ENCODE measurements at regions not wholly inside any gene's neighbourhood (a gene's known extent, or its start where the extent isn't known, plus 50 kb on each side); places are given as distances from the start of the nearest gene placed in this dataset.

DNA sequence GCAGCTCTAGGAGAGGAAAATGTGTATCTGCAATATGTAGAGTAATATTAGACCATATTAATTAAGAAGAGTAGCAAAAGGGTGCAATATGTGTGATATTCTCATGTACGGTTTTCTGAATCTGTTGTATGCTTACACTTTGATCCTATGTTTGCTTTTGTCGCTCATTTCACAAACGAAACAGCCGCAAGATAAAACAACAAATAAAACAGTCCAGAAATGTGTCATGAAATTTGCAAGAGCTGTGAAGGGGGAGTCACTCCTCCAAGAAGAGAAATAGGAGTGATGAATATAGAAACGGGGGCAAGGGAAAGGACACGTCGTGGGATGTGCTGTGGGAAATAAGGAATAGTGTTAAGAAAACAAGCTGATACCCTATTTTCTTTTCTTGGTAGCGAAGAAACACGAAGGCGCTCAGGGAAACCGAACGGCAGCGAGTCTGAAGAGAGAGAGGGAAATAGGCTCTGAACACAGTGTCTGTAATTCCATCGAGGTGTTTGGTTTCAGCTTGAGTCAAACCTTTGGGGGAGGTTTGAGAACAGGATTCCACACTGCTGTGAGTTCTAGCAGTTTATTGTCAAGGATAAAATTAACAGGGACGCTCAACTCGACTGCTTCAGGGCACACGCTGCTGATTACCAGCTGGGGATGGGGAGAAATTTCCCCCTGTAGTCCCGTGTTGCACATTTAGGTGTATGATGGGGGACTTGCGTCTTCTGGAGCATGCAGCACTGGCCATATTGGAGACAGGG lies 595.6 kb upstream of the TENM3 start:
- no peak for DNase-seq

DNA sequence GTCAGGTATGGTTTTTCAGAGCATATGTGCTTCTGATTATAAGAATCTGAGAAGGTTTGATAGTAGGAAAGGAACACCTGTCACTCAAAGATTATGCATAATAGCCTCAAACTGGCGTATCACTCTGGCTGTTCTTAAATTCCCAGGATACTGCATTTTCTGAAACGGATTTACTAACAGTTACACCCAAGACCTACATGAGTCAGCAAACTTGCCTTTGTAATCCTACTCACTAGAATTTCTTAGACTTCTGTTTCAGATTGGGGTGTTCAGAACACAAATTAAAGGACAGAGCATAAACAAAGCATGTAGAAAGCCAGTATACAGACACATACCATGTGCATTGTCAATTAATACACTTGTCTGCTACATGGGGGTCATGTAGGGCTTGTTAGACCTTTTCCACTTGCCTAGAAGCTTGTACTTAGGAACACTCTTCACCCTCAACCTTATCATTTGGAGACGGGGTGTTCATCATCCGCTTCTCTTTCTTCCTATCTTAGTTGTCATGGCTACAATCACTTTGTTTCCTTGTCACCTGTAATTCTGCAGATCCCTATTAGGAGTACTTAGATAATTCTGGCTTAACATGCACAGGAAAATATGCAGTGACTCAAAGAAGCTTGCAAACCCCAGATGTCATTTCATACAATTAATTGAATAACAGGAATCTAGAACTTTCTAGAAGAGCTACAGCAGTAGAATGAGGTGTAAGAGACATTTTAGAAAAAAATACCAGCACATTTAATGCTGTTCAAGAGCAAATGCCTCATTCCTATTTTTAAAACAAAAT lies 593.0 kb upstream of the TENM3 start:
- DNase-seq = no peak

DNA sequence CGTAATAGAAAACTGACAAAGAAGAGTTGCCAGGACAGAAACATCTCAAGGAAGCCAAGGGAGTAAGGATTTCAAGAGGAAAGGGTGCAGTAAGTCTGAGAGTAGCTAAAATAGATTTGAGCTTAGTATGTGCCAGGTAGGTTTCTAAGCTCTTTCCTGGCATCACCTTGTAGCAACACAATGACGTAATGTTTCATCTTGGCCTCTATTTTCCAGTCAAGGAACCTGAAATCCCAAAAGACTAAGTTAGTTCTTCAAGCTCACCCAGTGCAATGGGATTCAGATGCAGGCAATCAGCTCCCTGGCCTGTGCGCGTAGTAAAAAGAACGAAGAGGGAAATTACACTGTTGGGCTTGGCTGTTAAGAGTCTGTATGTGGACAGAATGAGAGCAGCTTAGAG lies 586.5 kb upstream of the TENM3 start:
- no peak for DNase-seq

DNA sequence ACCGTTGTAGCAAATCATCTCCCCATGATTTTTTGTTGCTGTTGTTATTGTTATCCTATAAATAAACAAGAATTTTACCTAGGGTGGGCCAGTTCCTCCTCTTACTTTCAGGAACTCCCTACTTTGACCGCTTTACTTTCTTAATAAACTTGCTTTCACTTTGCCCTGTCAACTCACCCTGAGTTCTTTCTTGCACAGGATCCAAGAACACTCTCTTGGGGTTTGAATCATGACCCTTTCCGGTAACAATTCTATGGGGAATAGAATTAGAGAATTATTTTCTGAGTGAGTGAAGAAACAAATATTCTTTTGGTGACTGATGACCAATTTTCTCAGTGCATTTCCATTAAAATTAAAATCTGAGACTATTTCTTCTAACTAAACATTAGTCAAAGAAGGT lies 584.0 kb upstream of the TENM3 start:
- DNase-seq = no peak

DNA sequence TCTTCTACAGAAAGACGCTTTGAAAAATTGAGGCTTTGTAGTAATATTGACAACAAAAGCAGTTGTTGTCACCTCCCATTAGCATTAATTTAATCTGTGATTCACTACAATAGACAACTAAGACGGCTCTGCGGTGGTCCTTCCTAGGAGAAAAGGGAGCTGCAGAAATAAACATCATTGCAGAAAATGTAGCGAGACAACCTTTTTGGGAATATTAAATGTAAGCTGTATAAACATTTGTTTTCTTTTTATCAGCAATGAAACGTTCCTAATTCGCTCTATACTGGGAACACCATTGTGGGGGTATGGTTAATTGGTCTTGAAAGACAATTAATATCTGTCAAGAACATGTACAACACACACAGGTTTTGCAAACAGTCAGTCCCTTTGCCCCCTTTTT lies 583.3 kb upstream of the TENM3 start:
- DNase-seq = no peak

DNA sequence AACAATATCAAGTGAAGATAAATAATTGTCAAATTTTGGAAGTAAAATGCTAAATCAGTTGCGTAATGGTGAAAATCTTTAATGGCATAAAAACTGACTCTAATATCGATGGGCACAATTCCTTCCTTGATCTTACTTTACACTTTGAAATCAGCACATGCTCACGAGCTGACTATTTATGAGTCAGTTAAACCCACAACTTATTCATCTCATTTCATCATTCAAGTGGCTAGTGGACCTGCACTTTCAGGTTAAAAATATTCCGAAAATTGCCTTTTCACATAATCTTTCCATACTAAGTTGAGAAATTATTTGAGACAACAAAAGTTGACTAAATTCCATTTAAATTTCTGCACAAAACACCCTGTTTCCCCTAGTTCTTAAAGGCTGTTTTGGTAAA lies 582.1 kb upstream of the TENM3 start:
- no peak for DNase-seq

- DNase-seq = no peak
Measured at GRCh38 chr4:181661923-181662322, 581.3 kb upstream of the TENM3 start.

DNA sequence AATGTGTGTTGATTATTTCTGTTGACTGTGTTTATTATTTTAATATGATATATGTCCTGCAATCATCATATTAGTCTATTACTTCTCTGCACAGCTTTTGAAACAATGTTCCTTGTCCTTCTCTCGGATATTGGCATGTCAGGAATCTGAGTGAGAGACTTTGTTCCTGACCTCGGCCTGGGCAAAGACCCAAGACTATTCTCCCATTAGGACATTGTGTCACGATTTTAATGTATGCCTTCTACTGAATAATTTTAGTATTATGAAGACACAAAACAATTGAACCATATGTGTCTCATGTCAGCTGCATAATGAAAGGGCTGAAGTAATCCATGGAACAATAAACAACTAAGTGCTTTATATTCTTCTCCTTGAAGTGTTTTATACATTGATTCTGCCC lies 580.8 kb upstream of the TENM3 start:
- no peak for DNase-seq

DNA sequence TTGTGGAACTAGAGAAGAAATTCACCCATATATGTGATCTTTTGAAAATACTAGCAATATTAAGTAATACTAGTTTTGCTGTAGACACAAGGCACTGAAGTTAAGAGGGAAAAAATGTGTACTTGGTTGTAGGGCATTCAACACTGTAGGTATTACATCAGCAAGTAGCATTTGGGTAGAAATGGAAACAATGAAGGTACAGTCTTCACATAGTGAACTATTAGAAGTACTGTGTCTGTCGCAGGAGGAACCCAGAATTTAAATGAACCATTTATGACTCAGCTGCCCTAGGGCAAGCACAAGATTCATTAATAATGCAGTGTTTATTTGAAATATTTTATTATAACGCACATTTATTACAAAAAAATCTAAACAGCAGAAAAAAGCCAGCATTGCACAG lies 572.7 kb upstream of the TENM3 start:
- DNase-seq = no peak

GRCh38 chr4:181671672-181672071 lies 571.5 kb upstream of the TENM3 start:
- no peak for DNase-seq

- DNase-seq = no peak
Measured at GRCh38 chr4:181672751-181673150, 570.5 kb upstream of the TENM3 start.

DNA sequence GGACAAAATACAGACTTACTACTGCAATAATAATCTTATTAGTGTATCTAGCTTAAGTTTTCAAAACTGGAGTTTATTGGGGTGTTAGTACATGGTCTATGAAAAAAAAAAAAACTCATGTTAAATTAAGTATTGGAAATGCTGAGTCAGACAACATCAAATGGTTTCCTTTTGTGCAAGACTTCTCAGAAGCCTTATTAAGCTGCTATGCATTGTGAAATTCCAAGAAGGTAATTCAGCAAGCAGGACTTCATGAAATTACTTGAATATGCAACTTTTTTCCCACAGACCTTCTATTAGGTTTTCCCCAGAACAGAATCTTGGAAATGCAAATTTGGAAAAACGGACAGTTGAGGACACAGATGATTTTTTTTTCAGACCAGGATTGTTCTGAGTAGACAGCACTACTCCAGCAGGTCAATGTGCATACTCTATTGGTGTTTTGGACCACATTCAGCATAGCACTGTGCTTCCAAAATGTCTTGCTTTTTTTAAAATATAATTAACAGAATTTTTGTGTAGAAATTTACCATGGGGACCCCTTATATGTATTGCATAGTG lies 568.8 kb upstream of the TENM3 start:
- no peak for DNase-seq

DNA sequence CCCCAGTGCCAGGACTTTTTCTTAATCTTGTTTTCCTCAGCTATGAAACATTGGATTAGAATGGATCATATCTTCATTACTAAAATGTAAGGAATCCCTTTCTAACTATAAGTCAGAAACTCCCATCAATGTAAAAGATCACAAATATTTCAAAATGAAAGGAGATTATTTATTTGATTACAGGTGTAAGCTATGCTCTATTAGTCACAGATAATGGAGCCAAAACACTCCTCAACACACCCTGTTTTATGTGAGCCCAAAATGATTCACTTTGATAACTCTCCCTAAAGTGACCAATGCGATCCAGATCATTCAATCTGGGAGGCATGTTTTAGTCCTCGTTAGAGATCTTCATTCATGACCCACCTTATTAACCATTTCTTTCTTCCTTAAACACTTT lies 566.7 kb upstream of the TENM3 start:
- no peak for DNase-seq

- DNase-seq = no peak
Measured at GRCh38 chr4:181677201-181677600, 566.0 kb upstream of the TENM3 start.

DNA sequence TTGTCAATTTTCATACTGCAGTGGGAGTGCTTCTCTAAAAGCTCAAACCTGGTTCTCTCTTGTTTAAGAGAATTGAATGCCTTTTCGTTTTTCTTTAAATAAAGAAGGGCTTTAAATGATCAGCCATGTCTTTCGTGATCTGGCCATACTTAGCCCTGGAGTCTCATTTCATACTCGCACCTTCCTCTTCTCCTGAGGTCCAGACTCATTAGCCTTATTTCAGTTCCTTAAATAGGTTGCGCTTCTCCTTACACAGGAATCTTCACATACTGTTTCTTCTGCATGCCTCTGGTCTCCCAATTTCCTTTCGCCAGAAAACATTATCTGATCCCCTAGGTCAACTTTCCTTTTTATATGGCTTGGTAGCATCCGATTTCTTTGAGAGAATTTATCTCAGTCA lies 565.6 kb upstream of the TENM3 start:
- no peak for DNase-seq

DNA sequence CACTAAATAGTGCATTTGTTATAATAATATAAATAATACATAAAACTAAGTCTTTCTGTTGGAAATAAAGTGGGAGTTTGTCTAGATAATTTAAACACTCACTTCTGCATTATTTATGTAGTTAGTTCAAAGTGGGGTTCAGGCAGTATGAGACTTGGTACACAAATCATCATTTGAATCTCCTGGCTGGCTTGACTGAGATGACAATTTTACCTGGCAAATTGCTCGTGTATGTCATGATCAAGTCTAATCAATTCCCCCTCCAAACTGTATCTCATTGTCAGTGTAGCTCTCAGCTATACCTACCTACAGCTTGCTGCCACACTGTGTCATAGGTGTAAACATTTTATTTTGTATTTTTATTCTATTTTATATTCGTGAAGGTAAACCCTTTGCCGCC lies 563.4 kb upstream of the TENM3 start:
- DNase-seq = no peak

DNA sequence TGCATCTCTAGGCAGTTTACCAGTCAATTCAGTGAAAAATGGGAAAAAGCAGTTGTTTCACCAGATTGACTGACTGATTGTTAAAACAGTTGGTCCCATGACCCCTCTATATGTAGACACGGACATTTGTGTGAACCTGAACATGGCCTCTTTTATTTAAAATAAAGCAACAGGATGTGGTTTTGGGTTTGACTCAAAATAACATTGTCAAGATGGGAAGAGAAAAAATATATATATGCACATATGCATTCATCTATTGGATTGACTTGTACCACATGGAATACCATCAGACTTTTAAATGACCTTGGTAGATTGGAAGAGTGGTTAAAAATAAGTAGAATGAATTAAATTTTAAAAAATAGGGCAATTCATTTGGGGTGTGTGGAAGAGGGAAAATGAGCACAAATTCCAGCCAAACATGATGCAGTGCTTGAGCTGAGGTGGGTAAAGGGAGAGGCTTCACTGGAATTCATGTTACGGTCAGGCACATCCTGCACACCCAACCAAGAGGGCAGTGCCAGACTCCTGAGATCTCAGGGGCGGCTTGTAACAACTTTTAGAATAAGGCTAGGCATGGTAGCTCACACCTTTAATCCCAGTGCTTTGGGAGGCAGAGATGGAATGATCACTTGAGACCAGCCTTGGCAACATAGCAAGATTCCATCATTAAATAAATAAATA lies 560.7 kb upstream of the TENM3 start:
- no peak for DNase-seq

- DNase-seq = no peak
Measured at GRCh38 chr4:181684310-181684709, 558.9 kb upstream of the TENM3 start.

DNA sequence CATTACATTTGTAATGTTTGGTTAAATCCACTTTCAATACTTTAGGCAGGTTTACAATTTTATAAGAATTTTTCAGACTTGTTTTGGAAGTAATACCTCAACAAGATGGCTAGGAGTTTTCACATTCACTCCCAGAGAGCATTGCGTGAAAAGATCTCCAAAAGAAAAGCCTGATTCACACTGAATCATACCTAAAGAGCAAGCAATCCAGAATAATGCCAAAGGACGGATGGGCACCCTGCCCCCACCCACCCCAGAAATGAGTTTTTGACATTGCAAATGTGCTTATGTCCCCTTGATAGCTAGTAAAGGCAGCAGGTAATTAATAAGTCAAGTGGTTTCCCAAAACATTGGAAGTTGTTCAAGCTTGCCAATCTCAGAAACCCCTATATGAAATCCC lies 557.7 kb upstream of the TENM3 start:
- no peak for DNase-seq

DNA sequence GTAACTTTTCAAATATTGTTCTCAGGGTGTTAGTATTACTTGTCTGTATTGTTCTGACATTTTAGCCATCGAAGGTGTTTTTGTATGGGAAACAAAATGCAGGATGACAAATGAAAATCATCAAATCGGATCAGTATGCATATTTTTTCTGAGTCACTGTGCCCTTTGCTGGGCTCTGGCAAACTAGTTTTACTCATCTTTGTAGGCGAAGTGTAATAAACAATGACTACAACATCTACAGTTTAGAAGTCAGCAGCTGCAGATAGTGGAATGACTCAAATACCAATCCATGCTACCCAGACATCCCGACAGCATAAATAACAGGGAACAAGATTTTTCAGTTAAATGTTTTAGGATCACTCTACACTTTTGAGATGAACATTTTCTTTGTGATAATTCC lies 557.3 kb upstream of the TENM3 start:
- DNase-seq = no peak

DNA sequence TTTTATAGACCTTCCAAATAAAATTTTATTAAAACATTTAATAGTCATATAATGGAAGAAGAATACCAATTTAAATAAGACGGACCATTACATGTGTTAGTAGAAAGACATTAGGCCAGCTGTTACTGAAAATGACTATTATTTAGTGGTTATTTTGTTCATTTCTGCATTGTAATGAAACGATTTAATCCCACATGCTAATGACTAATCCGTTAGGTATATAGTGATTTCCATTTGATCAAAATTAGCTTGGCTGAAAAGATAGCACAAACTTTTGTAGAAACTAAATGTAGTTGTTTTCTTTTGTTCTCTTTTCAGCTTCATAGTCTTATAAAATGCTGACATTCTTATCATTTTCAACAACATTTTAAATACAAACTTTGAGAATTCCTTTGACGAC lies 556.1 kb upstream of the TENM3 start:
- DNase-seq = no peak

- DNase-seq = no peak
Measured at GRCh38 chr4:181688432-181688831, 554.8 kb upstream of the TENM3 start.

- DNase-seq = no peak
Measured at GRCh38 chr4:181688872-181689271, 554.3 kb upstream of the TENM3 start.

DNA sequence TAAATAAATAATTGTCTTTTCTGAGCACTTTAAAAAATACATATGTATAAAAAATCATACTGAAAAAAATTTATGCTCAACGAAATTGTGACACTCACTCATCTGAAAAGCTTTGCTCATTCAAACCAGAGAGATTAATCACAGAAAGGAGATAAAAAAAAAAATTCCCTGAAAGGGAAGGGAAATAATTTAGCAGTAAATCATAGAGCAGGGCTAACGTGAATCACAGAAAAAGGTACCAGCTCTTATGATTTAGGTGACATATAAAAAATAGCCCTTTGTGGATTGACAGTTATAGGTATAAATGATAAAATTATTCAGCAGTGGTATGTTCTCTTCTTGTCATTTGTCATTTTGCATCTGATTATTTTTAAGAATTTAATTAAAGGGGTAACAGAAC lies 552.7 kb upstream of the TENM3 start:
- no peak for DNase-seq

Data from CD4-positive, alpha-beta T cell treated with Interleukin-4 for 1 hour (primary cell).